Suprapubic skin (tissue), 3 donors: ENCODE measurements at regions not wholly inside any gene's neighbourhood (a gene's known extent, or its start where the extent isn't known, plus 50 kb on each side); places are given as distances from the start of the nearest gene placed in this dataset.

ENCODE experiments used
- POLR2A ChIP-seq, 2 donors: fragments of 450-650 bp; IDR thresholded peaks; one replicate each; pipeline ENCODE4 v1.6.1; 2017; ENCODE audit warnings: antibody characterized with exemption in 2 of 2, mild to moderate bottlenecking in 2 of 2, moderate library complexity in 2 of 2
- TF ChIP-seq, protein P1 (sequence below), 2 donors: fragments of 200-600 bp in 1 of 2; fragments of 450-650 bp in 1 of 2; sonication (generic) in 1 of 2; IDR thresholded peaks; one replicate each; pipeline ENCODE4 v1.5.1; 2016 to 2019; ENCODE audit warnings: antibody characterized with exemption in 2 of 2, mild to moderate bottlenecking in 1 of 2, moderate library complexity in 1 of 2

GRCh38 chr2:163213661-163214081, 375.1 kb upstream of the KCNH7 start:
- TF ChIP-seq, protein P1, sequence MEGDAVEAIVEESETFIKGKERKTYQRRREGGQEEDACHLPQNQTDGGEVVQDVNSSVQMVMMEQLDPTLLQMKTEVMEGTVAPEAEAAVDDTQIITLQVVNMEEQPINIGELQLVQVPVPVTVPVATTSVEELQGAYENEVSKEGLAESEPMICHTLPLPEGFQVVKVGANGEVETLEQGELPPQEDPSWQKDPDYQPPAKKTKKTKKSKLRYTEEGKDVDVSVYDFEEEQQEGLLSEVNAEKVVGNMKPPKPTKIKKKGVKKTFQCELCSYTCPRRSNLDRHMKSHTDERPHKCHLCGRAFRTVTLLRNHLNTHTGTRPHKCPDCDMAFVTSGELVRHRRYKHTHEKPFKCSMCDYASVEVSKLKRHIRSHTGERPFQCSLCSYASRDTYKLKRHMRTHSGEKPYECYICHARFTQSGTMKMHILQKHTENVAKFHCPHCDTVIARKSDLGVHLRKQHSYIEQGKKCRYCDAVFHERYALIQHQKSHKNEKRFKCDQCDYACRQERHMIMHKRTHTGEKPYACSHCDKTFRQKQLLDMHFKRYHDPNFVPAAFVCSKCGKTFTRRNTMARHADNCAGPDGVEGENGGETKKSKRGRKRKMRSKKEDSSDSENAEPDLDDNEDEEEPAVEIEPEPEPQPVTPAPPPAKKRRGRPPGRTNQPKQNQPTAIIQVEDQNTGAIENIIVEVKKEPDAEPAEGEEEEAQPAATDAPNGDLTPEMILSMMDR (IDR thresholded peaks at IDR 0.05), result no peak
- TF ChIP-seq POLR2A (IDR thresholded peaks at IDR 0.05), result no peak
